ENCODE measurements at regions not wholly inside any gene's neighbourhood (a gene's known extent, or its start where the extent isn't known, plus 50 kb on each side); places are given as distances from the start of the nearest gene placed in this dataset.

- TF ChIP-seq POLR2AphosphoS5 (IDR thresholded peaks at IDR 0.05; ENCODE audit: low read depth, low read length) (no peak), FOXP2 (optimal IDR thresholded peaks at IDR 0.05; ENCODE audit: borderline replicate concordance, extremely low read depth, extremely low read length, insufficient read depth) (no peak), SIN3A (IDR thresholded peaks at IDR 0.05; ENCODE audit: borderline replicate concordance, insufficient read depth, low read length) (no peak), TAF1 (IDR thresholded peaks at IDR 0.05; ENCODE audit: borderline replicate concordance, insufficient read depth, low read length) (no peak), REST (IDR thresholded peaks at IDR 0.05; ENCODE audit: insufficient read depth in 1 of 2, low read depth in 2 of 2, low read length in 2 of 2) (no peak)
Observed at GRCh38 chr10:78450239-78450638, 416.6 kb downstream of the RPS24 start.

- TF ChIP-seq TAF1 (IDR thresholded peaks at IDR 0.05; ENCODE audit: borderline replicate concordance, insufficient read depth, low read length) (no peak), POLR2AphosphoS5 (IDR thresholded peaks at IDR 0.05; ENCODE audit: low read depth, low read length) (no peak), REST (IDR thresholded peaks at IDR 0.05; ENCODE audit: insufficient read depth in 1 of 2, low read depth in 2 of 2, low read length in 2 of 2) (no peak), FOXP2 (optimal IDR thresholded peaks at IDR 0.05; ENCODE audit: borderline replicate concordance, extremely low read depth, extremely low read length, insufficient read depth) (no peak), SIN3A (IDR thresholded peaks at IDR 0.05; ENCODE audit: borderline replicate concordance, insufficient read depth, low read length) (no peak)
Observed at GRCh38 chr10:78450807-78451485, 417.3 kb downstream of the RPS24 start.

- TF ChIP-seq POLR2AphosphoS5 (IDR thresholded peaks at IDR 0.05; ENCODE audit: low read depth, low read length) (no peak), FOXP2 (optimal IDR thresholded peaks at IDR 0.05; ENCODE audit: borderline replicate concordance, extremely low read depth, extremely low read length, insufficient read depth) (no peak), TAF1 (IDR thresholded peaks at IDR 0.05; ENCODE audit: borderline replicate concordance, insufficient read depth, low read length) (no peak), SIN3A (IDR thresholded peaks at IDR 0.05; ENCODE audit: borderline replicate concordance, insufficient read depth, low read length) (no peak), REST (IDR thresholded peaks at IDR 0.05; ENCODE audit: insufficient read depth in 1 of 2, low read depth in 2 of 2, low read length in 2 of 2) (no peak)
Observed at GRCh38 chr10:78451592-78451991, 417.9 kb downstream of the RPS24 start.

- TF ChIP-seq REST (IDR thresholded peaks at IDR 0.05; ENCODE audit: insufficient read depth in 1 of 2, low read depth in 2 of 2, low read length in 2 of 2) (no peak), TAF1 (IDR thresholded peaks at IDR 0.05; ENCODE audit: borderline replicate concordance, insufficient read depth, low read length) (no peak), SIN3A (IDR thresholded peaks at IDR 0.05; ENCODE audit: borderline replicate concordance, insufficient read depth, low read length) (no peak), FOXP2 (optimal IDR thresholded peaks at IDR 0.05; ENCODE audit: borderline replicate concordance, extremely low read depth, extremely low read length, insufficient read depth) (no peak), POLR2AphosphoS5 (IDR thresholded peaks at IDR 0.05; ENCODE audit: low read depth, low read length) (no peak)
Observed at GRCh38 chr10:78454123-78454645, 420.5 kb downstream of the RPS24 start.
